ENCODE measurements at regions not wholly inside any gene's neighbourhood (a gene's known extent, or its start where the extent isn't known, plus 50 kb on each side); places are given as distances from the start of the nearest gene placed in this dataset.
"Not testable (repeated sequence)": the region's sequence is repeated elsewhere in the genome, so short reads cannot be mapped to it uniquely, and the experiment has no call there.

GRCh38 chr15:98277602-98278001, 317.1 kb downstream of the ARRDC4 start:
- DNase-seq (ENCODE audit: low read depth), result no peak

DNA sequence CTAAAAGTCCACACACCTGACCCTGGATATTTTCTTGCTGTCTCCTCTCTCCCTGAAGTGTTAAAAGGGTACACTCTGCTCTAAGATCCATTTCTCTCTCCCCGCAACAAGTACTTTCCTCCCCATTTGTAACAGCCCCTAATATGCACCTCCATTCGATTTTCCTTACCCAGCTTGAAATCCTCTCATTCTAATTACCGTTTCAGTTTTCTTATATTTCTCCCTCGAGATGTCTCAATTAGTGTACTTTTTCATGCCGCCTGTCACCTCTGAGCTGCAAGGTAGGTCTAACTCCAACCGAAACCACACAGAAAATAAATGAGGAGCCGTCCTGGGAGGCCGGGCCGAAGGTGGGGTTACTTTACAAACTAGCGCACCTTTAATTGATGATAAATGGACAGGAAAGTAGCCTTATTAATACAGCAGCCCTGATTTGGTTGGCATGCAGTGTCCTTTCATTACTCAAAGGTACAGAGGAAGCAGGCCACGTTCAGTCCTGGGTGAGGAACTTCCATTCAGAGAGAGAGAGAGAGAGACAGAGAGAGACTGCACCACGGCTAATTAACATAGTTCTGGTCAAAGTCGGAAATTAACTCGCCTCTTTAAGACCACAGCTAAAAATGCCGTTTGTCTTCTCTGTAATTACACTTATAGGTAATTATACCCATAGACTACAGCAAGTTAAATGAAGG, 319.9 kb downstream of the ARRDC4 start:
- DNase-seq (ENCODE audit: low read depth), result no peak

- no peak for DNase-seq (ENCODE audit: low read depth)
These were observed 320.6 kb downstream of the ARRDC4 start for GRCh38 chr15:98281130-98281529.

- DNase-seq (ENCODE audit: low read depth), result no peak
These were observed 322.3 kb downstream of the ARRDC4 start for GRCh38 chr15:98282656-98283332.

DNA sequence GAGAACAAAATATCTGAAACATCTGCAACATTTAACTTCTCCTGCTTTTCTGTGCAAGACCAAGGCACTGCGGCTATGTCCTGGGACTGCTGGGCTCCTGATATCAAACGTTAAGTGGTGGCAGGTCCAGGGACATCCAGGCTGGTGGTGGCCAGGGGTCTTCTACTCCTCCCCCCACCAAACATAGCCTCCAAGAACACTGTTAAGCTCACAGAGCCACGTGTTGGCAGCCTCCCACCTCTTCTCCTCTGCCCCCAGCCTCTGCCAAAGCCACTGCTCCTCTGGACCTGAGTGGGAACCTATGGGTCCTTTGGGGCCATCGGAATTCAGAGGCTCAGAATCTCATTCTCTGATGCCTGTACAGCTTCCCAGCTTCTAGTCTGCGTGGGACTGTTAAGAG, 325.7 kb downstream of the ARRDC4 start:
- no peak for DNase-seq (ENCODE audit: low read depth)

DNA sequence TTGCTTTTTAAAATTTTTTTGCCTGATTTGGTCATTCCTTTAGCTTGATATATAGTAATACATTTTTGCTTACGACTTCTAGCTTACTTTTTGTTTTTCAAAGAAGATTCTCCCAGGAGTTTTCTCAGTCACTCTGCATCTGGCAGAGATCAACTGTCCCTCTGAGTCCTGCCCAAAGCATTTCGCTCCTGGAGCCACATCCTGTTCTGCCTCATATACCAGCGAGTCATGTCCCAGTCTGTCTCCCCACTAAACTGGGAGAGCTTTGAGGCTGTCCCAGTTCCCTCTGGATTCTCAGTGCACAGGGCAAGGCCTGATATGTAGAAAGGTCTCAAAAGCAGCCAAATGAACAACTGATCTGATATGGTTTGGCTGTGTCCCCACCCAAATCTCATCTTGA, 326.3 kb downstream of the ARRDC4 start:
- no peak for DNase-seq (ENCODE audit: low read depth)

- no peak for DNase-seq (ENCODE audit: low read depth)
These were observed 327.6 kb downstream of the ARRDC4 start for GRCh38 chr15:98288091-98288590.

- DNase-seq (ENCODE audit: low read depth), result no peak
These were observed 329.2 kb downstream of the ARRDC4 start for GRCh38 chr15:98289747-98290146.

DNA sequence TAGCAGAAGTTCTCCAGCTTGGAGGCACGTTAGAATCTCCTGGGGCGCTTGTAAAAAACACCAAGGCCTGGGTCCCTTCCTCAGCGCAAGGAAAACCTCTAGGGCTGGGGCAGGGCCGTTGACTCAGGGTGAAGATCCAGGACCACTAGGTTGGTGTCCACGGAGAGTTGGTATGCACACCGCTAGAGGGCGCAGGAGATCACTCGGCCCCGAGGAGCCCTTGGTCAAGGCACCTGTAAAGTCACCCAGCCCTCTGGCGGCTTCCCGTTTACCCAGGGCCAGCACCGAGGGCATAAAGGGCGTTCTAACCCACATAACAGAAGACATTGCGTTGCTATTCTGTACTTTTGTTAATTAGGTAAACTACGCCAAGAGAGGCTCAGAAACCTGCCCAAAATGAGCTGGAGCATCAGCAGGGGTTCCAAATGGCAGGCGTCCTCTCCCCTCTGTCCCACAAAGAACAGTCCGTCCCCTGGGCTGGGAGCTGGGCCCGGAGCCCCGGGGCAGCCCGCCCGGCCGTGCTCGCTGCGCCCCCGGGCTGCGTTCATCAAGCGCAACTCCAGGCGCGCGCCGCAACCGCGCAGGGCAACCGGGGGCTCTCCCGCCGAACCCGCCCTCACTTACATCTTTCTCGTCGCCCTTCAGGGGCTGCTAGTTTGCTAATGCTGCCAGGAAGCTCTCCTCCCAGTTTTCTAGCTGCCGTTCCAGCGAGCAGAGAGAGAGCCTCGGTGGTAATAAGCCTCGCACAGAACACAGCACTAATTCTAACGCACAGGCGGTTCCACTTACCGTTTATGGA, 332.1 kb downstream of the ARRDC4 start:
- no peak for DNase-seq (ENCODE audit: low read depth)

DNA sequence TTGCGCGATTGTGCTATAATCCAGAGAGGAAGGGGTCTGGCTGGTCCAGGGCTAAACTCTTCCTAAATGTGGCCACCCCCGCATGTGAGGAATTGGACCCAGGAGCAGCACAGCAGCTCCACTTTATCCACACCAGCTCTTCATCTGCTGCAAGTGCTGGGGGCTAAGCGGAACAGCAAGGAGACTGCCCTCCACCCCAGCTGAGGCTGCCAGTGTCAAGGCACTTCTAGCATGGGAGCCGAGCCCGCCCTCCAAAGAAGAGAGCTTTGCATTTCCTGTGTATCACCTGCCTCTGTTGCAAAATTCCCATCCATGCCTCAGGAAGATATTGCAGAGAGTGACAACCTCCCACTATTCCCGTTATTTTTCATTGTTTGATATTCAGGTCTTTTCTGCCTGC, 333.6 kb downstream of the ARRDC4 start:
- no peak for DNase-seq (ENCODE audit: low read depth)

GRCh38 chr15:98295101-98295759, 334.7 kb downstream of the ARRDC4 start:
- DNase-seq (ENCODE audit: low read depth), result not testable (repeated sequence)

DNA sequence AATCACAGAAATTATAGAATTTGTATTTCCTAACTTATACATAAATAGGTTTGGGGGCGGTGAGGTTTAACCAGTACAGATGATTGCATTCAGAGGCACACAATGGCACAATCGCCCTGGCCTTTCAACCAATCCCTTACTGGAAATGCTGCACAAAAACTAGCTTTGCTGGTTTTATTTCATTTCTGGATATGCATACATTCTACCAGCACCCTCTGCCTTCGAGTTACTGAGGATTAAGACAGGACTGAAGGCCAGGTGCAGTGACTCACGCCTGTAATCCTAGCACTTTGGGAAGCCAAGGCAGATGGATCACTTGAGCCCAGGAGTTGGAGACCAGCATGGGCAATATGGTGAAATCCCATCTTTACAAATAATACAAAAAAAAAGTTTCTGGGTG, 336.1 kb downstream of the ARRDC4 start:
- DNase-seq (ENCODE audit: low read depth), result no peak

GRCh38 chr15:98304371-98304770, 343.9 kb downstream of the ARRDC4 start:
- no peak for DNase-seq (ENCODE audit: low read depth)

- no peak for DNase-seq (ENCODE audit: low read depth)
These were observed 340.2 kb upstream of the IGF1R start for GRCh38 chr15:98308117-98308516.

- DNase-seq (ENCODE audit: low read depth), result peak; percentile 54
These were observed 336.7 kb upstream of the IGF1R start for GRCh38 chr15:98311566-98312188.

DNA sequence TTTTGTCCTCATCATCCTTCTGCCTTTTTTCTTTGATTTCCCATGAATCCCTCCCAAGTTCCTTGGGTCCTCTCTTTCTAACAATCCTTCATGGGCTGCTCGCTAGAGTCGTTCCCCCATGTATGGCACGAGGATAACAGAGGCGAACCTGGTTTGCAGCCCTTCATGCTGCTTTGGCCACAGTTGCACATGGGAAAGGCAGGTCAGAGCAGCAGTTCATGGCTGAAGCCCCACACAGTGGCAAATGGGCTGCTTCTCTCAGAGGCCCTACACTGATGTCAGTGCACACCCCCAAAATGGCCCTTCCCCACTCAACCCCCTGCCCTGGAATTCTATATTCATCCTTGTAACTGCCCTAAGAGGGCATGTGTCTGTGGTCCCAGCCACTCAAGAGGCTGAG, 335.4 kb upstream of the IGF1R start:
- no peak for DNase-seq (ENCODE audit: low read depth)

- DNase-seq (ENCODE audit: low read depth), result no peak
These were observed 332.4 kb upstream of the IGF1R start for GRCh38 chr15:98315971-98316370.

DNA sequence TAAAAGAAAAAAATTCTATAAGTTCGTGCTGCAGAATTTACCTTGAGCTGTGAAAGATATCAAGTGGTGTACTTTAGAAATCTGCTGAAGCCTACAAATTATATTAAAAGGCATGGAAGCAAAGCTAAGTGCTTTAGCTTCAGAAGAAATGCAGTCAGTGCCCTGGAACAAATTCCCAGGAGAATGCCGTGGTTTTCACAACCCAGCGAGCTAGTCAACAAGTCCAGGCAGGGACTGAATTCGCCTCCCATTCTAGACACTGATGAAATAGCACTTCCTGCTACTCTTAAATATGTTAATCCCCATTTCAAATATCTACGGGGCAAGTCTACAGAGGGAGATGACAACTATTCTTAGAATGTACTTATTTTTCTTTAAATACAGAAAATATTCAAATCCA, 326.4 kb upstream of the IGF1R start:
- DNase-seq (ENCODE audit: low read depth), result no peak

DNA sequence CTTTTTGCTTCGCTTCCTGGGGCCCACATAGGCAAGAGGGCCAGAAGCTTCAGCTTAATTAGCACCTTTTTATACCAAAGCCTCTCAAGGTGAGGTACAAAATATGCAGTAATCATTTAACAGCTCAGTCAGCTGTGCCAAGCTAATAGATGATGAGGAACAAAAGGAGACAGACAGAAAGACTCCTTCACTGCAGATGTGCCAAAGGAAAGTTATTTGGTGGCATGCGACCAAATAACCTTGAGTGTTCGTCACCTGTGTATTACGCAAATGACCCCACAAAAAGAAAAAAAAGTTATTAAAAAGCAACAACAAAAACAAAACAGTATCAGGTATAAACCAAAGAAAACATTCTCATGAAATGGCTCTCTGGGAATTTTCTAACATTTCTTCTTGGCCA, 325.8 kb upstream of the IGF1R start:
- no peak for DNase-seq (ENCODE audit: low read depth)

DNA sequence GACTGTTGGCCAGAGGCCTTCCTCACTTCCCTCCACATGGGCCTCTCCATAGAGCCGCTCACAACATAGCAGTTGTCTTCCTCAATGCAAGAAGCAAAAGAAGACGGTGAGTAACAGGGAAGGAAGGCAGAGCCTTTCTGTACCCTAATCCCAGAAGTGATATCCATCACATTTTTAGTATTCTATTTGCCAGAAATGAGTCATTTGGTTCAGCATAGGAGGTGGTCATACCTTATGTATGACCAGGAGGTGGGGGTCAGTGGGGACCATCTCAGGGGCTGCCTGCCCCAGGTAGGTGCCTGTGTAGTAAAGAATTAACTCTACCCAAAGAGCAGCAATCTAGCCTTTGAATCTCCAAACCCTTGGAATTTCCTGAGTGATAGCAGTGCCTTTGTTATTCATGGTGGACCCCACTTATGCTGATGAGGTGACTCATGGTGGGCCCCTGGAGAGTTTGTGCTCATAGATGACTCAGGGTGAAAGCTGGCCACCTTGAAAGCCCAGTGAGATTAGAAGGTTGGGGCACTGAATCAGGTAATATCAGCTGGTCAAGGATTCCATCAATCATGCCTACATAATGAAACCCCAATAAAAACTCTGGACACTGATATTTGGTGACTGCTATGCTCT, 323.9 kb upstream of the IGF1R start:
- DNase-seq (ENCODE audit: low read depth), result no peak

DNA sequence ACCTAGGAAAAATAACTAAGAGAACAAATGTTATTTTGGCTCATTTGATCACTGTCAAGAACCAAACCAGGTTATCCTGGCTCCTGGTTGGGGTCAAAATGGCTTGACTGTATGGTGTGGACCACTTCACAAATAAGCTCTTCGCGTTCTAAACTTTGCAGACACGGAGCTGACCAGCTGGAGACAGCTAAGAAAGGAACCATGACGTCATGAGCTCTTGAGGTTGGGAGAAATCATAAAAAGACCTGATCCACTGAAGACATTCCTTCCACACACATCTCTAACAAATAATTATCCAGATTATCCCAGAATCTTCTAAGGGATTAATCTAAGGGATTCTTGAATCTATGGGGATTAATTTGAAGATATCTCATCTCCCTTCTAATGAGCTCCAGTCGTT, 321.5 kb upstream of the IGF1R start:
- DNase-seq (ENCODE audit: low read depth), result no peak
